GM21390 (cell line): ENCODE measurements at regions not wholly inside any gene's neighbourhood (a gene's known extent, or its start where the extent isn't known, plus 50 kb on each side); places are given as distances from the start of the nearest gene placed in this dataset.
"Not testable (repeated sequence)": the region's sequence is repeated elsewhere in the genome, so short reads cannot be mapped to it uniquely, and the experiment has no call there.

Experiments
- ATAC-seq: cut with Tn5 transposase; IDR thresholded peaks from one replicate; pipeline ENCODE4 v1.9.1; 2021; ENCODE audit not compliant: unreplicated experiment

GRCh38 chr6:165849534-165850430, 186.7 kb upstream of the PDE10A start:
- ATAC-seq, result no peak

- no peak for ATAC-seq
These were observed 185.0 kb upstream of the PDE10A start for GRCh38 chr6:165848086-165848426.

DNA sequence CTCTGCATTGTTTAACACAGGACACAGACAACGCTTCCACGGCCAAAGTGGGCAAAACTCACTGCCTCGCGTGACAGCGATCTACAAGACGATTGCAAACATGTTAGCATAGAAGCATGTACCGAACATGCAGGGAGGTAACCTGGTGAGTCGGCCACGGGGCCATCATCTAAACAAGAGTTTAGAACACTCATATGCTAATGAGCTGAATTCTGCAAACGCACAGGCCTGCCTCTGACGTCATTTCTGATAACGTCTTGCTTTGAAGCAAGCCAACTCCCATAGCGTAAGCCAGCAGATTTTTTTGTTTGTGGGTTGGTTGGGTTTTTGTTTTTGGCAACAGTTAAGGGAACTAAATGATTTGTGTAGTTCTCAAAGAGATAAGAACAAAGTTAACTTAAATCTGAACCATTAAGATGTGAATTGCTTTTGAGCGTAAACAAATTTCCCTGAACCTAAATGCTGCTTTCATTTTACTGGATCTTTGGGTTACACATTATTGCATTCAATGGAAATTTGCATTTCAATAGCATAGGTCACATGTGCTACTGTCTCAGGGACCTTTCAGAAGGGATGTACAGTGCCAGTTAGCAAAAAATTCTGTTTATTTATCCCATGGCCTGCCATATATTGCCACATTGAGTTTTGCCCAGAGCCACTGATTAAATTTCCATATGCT, 184.5 kb upstream of the PDE10A start:
- no peak for ATAC-seq

DNA sequence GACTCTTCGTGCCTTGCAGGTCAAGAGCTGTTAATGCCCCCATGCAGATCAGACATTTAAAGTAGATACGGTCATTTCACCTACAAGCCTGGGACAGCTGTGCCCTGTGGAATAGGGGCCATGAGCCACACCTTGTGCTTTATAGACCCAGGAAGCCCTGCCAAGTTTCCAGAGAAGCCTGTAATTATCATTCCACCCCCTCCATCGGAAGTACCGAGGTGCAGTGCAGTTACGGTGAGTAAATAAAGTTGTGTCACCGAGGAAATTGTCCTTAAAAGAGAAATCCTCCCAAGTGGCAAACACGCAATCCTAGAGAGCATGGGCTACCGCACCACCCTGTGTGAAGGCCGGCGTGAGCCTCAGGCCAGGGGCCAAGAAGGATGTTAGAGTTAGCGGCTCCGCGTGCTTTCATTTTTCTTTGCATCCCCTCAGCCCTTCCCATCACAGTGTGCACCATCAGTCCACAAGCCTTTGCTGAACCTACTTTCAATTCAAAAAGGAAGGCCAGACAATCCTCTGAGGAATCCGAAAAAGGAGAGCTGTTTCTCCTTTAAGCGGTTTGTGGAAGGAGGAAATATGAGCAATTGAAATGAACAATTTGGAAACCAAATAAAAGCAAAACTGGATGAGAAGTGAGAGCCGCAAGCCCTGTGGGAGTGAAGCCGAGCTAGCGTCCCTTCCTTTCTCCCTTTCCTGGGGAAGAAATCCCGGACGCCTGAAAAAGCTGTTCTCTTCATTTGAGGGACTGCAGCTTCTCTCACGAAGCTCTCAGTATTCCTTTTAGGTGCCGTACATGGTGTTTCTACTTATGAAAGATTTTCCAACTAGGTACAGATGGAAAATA, 183.3 kb upstream of the PDE10A start:
- no peak for ATAC-seq

DNA sequence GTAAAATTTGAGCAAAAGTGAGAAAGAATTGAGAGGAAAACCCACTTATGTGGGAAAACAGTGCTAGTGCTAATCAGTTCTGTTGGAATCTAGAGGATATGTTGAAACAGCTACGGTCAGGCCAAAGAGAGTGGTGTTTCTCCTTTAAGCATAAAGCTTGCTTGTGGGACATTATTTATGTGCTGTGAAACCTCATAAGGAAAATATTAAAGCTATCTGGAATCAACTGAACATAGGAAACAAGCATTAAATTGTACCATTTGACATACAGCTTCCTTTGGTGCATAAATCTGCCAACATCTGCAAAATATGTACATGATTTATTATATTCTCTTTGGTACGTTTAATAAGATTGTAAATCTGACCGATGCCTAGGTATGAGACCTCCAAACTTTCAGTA, 182.5 kb upstream of the PDE10A start:
- ATAC-seq, result no peak

DNA sequence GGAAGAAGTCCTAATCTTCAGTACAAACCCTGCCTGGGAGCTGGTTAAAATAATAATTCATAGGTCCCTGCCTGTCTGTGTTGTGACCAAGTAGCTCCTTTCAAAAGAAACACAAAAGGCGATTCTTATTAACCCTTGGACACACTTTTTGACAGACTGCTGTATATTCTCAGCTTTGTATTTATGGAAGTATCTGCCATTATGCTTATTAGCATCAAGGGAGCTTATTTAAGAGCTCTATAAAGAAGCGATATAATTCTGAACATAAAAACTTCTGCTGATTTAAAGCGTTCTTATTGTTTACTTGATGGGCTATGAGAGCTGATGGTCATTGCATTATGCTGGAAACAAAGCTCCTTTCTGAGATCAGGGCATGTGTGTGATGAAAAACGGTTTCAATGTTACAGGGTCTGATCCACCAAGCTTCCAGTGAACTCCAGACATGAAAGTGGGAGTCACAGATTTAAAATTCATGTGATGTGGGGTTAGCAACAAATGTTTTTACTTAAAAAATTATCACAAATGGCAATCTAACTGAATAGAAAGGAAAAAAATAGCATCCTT, 181.8 kb upstream of the PDE10A start:
- no peak for ATAC-seq

DNA sequence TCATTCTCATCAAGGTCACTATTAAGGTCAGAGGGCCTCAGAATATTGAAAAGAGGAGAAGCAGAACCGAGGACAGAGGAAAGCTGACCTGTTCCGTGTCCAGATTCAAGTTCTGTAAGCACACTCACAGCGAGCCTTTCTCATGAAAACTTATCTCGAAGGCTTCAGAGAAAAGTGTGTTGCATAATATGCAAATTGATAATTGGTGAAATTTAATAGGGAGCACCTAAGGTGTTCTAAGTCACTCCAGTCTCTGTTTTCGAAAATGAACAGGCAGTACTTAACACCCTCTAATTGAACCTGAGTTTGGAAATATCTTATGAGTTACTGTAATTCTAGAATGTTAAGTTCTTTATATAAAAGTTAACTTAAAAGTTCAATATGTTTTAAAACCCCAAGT, 181.2 kb upstream of the PDE10A start:
- ATAC-seq, result no peak

DNA sequence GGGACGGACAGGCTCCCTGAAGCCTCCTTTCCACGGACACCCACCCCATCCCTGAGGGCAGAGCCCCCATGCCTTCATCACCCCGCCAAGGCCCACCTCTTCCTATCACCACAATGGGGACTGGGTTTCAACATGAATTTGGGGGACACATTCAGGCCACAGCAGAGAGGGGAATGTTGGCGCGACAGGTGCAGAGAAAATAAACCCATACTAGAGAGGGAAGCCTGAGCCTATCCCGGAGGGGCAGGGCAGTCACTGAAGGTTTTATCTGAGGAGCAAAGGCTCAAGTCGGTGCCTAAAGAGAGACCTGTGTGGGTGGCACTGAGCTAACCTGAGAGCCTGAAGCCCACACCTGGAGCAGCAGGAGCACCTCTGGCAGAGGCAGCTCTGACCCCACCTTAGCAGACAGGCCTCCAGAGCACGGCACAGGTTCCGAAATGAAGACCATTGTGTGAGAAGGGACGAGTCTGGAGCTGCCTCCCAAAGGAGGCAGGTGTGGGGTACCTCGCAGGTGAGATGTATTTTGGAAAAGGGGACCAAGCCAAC, 180.6 kb upstream of the PDE10A start:
- ATAC-seq, result no peak

DNA sequence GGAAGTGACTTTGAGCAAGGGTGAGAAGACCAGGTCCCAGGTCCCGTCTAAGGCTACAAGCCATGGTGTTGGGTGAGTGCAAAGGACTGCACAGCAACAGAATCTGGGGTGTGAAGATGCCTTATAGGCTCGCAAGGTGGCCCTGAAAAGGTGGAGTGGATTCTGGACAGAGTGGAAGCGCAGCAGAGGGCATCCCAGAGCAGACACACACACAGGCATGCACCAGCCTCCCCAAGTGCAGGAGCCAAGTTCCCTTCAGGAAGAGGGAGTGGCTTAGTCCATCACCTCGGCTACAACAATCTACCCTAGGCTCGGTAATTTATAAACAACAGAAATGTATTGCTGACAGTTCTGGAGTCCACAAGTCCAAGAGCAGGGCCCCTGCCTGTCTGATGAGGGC, 180.1 kb upstream of the PDE10A start:
- ATAC-seq, result no peak

DNA sequence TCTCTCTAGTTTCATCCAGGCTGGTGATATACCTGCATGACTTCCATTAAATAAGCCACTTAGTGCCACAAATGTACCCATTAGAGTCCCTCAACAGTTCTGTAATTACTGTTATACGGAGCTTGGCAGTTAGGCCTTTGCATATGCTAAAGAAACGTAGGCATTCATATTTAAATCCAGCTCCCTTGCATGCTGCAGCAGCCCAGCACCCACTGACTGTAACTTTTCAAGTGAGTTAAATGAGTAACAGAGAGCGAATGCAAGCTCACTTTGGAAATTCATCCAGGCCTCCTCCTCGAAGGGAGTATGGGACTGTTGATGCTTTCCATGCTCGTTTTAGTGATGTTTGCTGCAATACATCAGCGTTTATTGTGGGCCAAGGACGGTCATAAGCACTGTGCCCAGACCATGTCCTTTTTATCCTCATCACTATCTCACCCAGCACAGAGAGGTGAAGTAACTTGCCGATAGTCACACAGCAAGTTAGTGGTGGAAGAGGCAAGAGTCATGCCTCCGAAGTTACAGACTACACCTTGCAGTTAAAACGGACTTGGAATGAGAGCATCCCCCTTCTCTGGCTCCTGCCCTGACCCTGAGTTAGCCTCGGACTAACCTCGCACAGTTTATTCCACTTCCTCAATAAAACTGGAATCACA, 179.4 kb upstream of the PDE10A start:
- no peak for ATAC-seq

DNA sequence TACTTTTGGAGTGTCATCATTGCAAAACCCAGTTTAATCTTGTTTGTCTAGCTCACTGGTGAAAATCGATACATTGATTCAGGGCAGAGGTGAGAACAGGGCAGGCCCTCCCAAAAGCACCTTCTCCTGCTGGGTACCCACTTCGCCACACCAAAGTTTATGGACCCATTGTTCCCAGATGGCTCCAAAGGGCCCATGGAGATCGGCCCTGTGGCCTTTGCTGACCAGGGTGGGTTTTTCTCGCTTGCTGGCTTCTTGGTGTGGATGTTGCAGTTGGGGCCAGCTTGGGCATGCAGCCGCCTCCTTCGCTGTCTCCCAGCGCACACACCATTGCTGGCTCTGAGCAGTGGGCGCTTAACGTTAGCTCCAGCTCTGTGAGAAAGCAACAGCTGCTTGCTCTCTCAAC, 178.1 kb upstream of the PDE10A start:
- no peak for ATAC-seq

GRCh38 chr6:165837948-165838745, 175.1 kb upstream of the PDE10A start:
- ATAC-seq, result no peak

- ATAC-seq, result not testable (repeated sequence)
These were observed 173.6 kb upstream of the PDE10A start for GRCh38 chr6:165836648-165837047.

DNA sequence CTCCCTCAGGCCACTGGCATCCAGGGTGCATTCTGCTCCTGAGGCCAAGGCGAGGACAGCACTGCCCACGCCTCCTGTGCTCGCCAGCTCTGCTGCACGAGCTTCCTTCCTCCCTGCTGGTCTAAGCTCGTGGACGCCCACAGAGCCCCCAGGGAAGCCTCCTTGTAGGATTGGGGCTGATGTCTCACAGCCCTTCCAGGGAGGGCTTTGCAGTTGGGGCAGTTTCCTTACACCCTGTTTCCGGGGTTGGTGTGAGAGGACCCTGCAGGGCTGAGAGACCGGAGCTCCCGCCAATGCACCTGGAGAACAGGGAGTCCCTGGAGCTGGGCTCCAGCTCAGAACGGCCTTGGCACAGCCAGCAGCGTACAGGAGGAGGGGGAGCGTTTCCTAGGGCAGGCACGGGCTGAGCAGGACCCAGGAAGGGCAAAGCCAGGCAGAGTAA, 172.4 kb upstream of the PDE10A start:
- no peak for ATAC-seq

- ATAC-seq, result no peak
These were observed 171.7 kb upstream of the PDE10A start for GRCh38 chr6:165834613-165835259.

DNA sequence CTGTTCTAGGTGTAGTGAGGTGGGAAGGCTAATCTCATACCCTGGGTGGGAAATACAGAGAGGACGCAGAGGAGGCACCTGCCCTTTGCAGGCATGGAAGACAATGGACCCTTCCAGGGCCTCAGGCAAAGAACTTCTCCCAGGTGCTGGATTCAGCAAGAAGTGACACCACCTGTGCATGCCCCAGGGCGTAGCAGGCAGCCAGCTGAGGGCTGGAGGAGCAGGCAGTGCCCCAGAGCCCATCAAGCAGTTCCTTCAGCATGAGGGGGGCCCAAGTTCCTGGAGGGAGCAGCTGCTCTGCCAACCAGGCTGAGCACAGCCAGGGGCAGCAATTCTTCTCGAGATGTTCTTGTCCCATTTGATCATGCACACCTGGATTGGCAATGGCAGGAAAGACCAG, 170.3 kb upstream of the PDE10A start:
- no peak for ATAC-seq

DNA sequence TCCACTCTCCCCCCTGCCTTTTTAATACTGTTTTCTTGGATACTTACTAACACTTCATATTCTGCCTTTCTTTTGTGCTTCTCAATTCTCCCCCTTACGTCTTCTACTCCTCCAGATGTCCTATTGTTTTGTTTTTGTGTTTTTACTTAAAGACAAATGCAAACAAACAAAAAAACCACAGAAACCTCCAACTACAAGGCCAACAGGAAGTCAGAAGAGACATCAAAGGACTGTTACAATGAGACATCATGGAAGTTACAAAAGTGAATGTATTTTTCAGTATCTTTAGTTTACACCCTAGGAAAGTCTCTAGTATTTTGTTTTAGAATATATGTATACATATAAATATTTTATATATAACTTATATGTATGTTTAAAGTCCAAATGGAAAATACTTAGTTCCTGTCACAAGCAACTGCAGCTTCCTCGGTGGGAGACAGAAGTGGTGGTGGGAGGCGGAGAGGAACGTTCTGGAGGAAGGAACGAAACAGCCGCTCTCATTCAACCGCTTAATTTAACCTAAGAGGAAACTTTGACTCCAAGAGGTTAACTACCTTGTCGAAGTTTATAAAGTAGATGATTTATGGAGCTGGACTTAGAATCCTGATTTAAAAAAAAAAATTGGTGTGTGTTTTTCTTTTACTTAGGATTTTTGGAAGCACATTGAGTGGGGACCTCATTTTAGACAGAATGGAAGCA, 168.9 kb upstream of the PDE10A start:
- ATAC-seq, result no peak

DNA sequence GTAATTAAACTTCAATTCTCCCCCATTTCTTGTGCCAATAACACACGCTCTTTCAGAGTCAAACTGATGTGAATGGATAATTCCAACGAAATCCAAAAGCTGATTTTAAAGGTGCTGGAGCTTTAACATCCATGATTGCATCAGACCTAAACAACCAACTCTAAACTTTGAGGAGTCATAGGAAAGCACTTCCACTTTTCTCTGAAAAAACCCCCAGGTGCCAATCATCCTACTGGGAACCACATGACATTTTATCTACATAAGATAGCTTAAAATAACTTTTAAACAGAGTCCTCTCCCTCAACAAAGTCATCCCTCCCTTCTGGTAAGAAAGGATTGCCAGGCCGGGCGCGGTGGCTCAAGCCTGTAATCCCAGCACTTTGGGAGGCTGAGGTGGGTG, 167.7 kb upstream of the PDE10A start:
- no peak for ATAC-seq

DNA sequence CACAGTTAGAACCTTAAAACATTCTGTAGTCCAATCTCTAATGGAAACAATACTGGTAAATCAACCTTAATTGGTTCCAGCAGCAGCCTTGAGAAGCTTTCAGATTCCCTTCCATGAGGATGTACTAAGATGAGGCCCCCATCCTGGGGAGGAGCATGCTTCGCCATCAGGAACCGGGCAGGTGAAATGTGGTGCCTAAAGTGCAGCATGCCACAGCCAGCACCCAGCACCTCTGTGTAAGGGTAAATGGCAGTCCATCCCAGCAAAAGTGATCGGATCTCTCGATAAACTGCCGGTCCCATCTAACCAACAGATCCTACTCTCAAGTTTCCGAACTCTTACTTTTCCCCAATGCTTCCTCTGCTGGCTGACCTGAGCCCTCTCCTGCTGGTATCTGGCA, 166.3 kb upstream of the PDE10A start:
- ATAC-seq, result no peak
